ENCODE measurements at regions not wholly inside any gene's neighbourhood (a gene's known extent, or its start where the extent isn't known, plus 50 kb on each side); places are given as distances from the start of the nearest gene placed in this dataset.
"Not testable (repeated sequence)": the region's sequence is repeated elsewhere in the genome, so short reads cannot be mapped to it uniquely, and the experiment has no call there.

- not testable (repeated sequence) for H3K9ac ChIP-seq (ENCODE audit: insufficient read depth in 1 of 2, low read length in 2 of 2); H3K4me1 ChIP-seq (ENCODE audit: control insufficient read depth in 5 of 5, insufficient read depth in 5 of 5, low read length in 5 of 5); H3K4me3 ChIP-seq; ATAC-seq (ENCODE audit: insufficient read depth, low FRiP score); DNase-seq; H3K36me3 ChIP-seq (ENCODE audit: control insufficient read depth in 4 of 4, insufficient read depth in 4 of 4, low read length in 4 of 4); H3K9me3 ChIP-seq (ENCODE audit: control insufficient read depth in 4 of 4, insufficient read depth in 3 of 4, low read length in 3 of 4); H3K27me3 ChIP-seq (ENCODE audit: control insufficient read depth in 3 of 3, insufficient read depth in 3 of 3, low read length in 2 of 3); H3K27ac ChIP-seq (ENCODE audit: low read depth in 1 of 2, low read length in 1 of 2)
- 63 to 78% methylated on average over 6 of the region's 6 CpGs for WGBS, 2 donors
Measured at GRCh38 chr14:106474261-106475028, 948.1 kb downstream of the TMEM121 start.

DNA sequence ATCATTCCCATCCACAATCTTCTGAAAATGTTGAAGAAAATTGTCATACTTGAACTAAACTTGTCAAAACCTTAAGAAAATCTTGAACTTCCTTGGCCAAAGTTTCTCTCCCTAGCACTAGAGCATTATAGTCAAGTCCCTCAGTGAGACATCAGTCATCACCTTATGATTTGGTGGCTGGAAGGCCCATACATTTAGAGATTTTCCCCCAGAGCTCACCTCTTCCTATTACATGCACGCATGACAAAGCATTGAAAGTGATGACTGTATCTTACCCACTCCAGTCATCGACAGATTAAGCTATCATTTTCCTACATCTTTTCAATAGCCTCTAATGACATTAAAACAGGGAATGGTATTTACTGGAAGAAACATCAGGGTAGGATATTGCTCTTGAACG, 948.8 kb downstream of the TMEM121 start:
- not testable (repeated sequence) for H3K4me1 ChIP-seq (ENCODE audit: control insufficient read depth in 5 of 5, insufficient read depth in 5 of 5, low read length in 5 of 5); H3K4me3 ChIP-seq; H3K36me3 ChIP-seq (ENCODE audit: control insufficient read depth in 4 of 4, insufficient read depth in 4 of 4, low read length in 4 of 4); ATAC-seq (ENCODE audit: insufficient read depth, low FRiP score); H3K9ac ChIP-seq (ENCODE audit: insufficient read depth in 1 of 2, low read length in 2 of 2); H3K27ac ChIP-seq (ENCODE audit: low read depth in 1 of 2, low read length in 1 of 2); DNase-seq; H3K9me3 ChIP-seq (ENCODE audit: control insufficient read depth in 4 of 4, insufficient read depth in 3 of 4, low read length in 3 of 4); H3K27me3 ChIP-seq (ENCODE audit: control insufficient read depth in 3 of 3, insufficient read depth in 3 of 3, low read length in 2 of 3)
- WGBS, 2 donors = 65 to 74% methylated on average over 3 of the region's 3 CpGs

DNA sequence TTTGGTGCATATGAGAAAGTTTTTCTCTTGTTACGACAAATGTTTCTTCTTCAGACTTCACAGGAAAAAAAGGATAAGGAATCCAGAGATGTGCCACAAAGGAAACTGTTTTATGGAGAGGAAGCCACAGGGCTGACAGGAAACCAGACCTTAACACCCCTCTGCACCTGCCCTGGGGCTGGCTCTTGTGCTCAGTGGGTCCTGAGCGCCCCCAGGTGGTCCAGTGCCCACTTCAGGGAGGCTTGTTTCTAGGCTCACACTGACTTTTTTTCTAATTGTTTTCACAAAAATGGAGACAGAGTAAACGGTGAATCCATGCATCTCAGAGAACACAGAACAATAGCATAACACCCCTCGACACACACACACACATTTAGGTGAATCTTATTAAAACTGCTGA, 951.2 kb downstream of the TMEM121 start:
- WGBS, 2 donors = no CpG with 5 or more reads among the region's 4 CpGs
- not testable (repeated sequence) for DNase-seq; H3K4me1 ChIP-seq (ENCODE audit: control insufficient read depth in 5 of 5, insufficient read depth in 5 of 5, low read length in 5 of 5); H3K4me3 ChIP-seq; H3K27ac ChIP-seq (ENCODE audit: low read depth in 1 of 2, low read length in 1 of 2); H3K36me3 ChIP-seq (ENCODE audit: control insufficient read depth in 4 of 4, insufficient read depth in 4 of 4, low read length in 4 of 4); H3K27me3 ChIP-seq (ENCODE audit: control insufficient read depth in 3 of 3, insufficient read depth in 3 of 3, low read length in 2 of 3); ATAC-seq (ENCODE audit: insufficient read depth, low FRiP score); H3K9ac ChIP-seq (ENCODE audit: insufficient read depth in 1 of 2, low read length in 2 of 2); H3K9me3 ChIP-seq (ENCODE audit: control insufficient read depth in 4 of 4, insufficient read depth in 3 of 4, low read length in 3 of 4)

- H3K27me3 ChIP-seq (ENCODE audit: control insufficient read depth in 3 of 3, insufficient read depth in 3 of 3, low read length in 2 of 3); H3K9ac ChIP-seq (ENCODE audit: insufficient read depth in 1 of 2, low read length in 2 of 2); ATAC-seq (ENCODE audit: insufficient read depth, low FRiP score); DNase-seq; H3K27ac ChIP-seq (ENCODE audit: low read depth in 1 of 2, low read length in 1 of 2); H3K4me3 ChIP-seq; H3K36me3 ChIP-seq (ENCODE audit: control insufficient read depth in 4 of 4, insufficient read depth in 4 of 4, low read length in 4 of 4); H3K9me3 ChIP-seq (ENCODE audit: control insufficient read depth in 4 of 4, insufficient read depth in 3 of 4, low read length in 3 of 4); H3K4me1 ChIP-seq (ENCODE audit: control insufficient read depth in 5 of 5, insufficient read depth in 5 of 5, low read length in 5 of 5): not testable (repeated sequence)
- no CpG with 5 or more reads among the region's 34 CpGs for WGBS, 2 donors
Measured at GRCh38 chr14:106480287-106480686, 953.9 kb downstream of the TMEM121 start.

DNA sequence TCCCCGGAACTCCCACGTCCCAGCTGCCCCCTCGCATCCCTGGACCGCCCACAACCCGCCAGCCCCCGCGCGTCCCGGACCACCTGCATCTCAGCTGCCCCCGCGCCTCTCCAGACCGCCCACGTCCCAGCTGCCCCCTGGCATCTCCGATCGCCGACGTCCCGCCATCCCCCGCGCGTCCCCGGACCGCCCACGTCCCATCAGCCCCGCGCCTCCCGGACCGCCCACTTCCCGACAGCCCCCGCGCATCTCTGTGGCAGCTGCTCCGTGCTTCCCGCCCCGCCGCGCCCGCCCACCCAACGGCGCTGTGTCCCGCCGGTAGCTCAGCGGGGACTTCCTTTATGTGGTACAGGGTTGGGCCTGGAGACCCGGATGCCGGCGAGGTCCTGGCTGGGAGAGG, 955.8 kb downstream of the TMEM121 start:
- not testable (repeated sequence) for H3K9me3 ChIP-seq (ENCODE audit: control insufficient read depth in 4 of 4, insufficient read depth in 3 of 4, low read length in 3 of 4); H3K4me1 ChIP-seq (ENCODE audit: control insufficient read depth in 5 of 5, insufficient read depth in 5 of 5, low read length in 5 of 5); H3K9ac ChIP-seq (ENCODE audit: insufficient read depth in 1 of 2, low read length in 2 of 2); ATAC-seq (ENCODE audit: insufficient read depth, low FRiP score); DNase-seq; H3K27ac ChIP-seq (ENCODE audit: low read depth in 1 of 2, low read length in 1 of 2); H3K27me3 ChIP-seq (ENCODE audit: control insufficient read depth in 3 of 3, insufficient read depth in 3 of 3, low read length in 2 of 3); H3K36me3 ChIP-seq (ENCODE audit: control insufficient read depth in 4 of 4, insufficient read depth in 4 of 4, low read length in 4 of 4); H3K4me3 ChIP-seq
- 69 to 85% methylated on average over 16 to 25 of the region's 45 CpGs for WGBS, 2 donors

DNA sequence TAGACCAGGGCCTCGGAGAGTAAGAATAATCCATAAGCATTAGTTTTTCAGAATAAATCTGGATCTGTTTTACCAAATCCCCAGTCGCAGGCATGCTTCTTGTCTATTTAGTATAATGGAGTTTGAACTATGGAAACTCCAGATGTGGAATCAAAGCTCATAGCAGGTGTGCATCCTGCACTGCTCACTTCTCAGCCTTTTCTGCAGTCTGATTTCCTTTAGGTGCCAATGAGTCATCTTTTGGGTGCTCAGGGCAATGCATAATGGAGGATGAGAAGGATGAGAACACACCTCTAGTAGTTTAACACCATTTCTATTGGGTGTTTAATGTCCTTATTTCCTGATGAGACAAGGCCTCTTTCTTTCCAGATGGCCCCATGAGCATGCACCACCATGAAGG, 961.2 kb downstream of the TMEM121 start:
- Histone ChIP-seq H3K9me3 (ENCODE audit: control insufficient read depth in 4 of 4, insufficient read depth in 3 of 4, low read length in 3 of 4) (peaks cover 0 to 19% (median 0%) of the 10 kb centered on the region in 4 donors), H3K36me3 (ENCODE audit: control insufficient read depth in 4 of 4, insufficient read depth in 4 of 4, low read length in 4 of 4) (no peaks in the 10 kb centered on the region), H3K27ac (ENCODE audit: low read depth in 1 of 2, low read length in 1 of 2) (no peak overlapping the region), H3K4me1 (ENCODE audit: control insufficient read depth in 5 of 5, insufficient read depth in 5 of 5, low read length in 5 of 5) (no peaks in the 10 kb centered on the region), H3K4me3 (no peak overlapping the region), H3K9ac (ENCODE audit: insufficient read depth in 1 of 2, low read length in 2 of 2) (no peak overlapping the region), H3K27me3 (ENCODE audit: control insufficient read depth in 3 of 3, insufficient read depth in 3 of 3, low read length in 2 of 3) (no peaks in the 10 kb centered on the region)
- WGBS, 2 donors = 68 to 85% methylated on average over 2 of the region's 2 CpGs
- ATAC-seq (ENCODE audit: insufficient read depth, low FRiP score) (no peak), DNase-seq (no peak)
- TF ChIP-seq CTCF (IDR thresholded peaks at IDR 0.05; ENCODE audit: control extremely low read depth, extremely low read depth) = no peak
